ENCODE measurements at regions not wholly inside any gene's neighbourhood (a gene's known extent, or its start where the extent isn't known, plus 50 kb on each side); places are given as distances from the start of the nearest gene placed in this dataset.

DNA sequence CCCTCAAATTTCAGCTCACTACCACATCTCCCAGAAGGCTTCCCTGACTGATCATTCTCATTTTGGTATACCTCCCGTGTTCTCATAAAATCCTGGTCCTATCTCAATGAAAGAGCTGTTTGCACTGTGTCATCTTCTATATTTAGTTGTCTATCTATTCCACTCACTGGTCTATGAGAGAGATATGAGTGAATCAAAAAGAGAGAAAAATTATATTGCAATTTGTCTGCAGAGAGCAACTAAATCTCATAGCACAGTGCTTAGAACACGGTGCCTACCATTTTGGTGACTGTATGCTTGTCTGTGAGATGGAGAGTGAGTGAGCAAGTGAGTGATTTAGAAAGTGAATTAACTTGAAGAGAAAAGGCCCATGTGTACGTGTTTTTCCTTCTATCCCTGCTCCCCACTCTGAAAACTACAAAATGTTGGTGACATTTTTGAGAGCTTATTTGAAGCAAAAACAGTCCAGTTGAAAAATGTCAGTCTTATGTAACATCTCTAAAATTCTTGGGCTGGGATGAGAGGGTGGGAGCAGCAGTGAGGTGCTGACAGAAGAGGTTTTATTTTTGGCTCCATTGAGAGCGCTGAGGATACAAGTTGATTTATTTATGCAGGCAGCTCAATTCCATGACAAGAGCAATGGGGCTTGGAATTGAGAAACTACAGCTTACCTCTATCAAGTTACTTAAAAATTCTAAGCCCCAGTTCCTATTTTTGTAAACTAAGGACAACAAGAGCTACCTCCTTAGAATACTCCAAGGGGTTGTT is 373.5 kb upstream of the CHST9 start:
- TF ChIP-seq, protein P1, sequence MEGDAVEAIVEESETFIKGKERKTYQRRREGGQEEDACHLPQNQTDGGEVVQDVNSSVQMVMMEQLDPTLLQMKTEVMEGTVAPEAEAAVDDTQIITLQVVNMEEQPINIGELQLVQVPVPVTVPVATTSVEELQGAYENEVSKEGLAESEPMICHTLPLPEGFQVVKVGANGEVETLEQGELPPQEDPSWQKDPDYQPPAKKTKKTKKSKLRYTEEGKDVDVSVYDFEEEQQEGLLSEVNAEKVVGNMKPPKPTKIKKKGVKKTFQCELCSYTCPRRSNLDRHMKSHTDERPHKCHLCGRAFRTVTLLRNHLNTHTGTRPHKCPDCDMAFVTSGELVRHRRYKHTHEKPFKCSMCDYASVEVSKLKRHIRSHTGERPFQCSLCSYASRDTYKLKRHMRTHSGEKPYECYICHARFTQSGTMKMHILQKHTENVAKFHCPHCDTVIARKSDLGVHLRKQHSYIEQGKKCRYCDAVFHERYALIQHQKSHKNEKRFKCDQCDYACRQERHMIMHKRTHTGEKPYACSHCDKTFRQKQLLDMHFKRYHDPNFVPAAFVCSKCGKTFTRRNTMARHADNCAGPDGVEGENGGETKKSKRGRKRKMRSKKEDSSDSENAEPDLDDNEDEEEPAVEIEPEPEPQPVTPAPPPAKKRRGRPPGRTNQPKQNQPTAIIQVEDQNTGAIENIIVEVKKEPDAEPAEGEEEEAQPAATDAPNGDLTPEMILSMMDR (conservative IDR thresholded peaks at IDR 0.05 in 1 of 2, IDR thresholded peaks at IDR 0.05 in 1 of 2; ENCODE audit: extremely low read depth in 1 of 2, insufficient read depth in 1 of 2, low read depth in 1 of 2, low read length in 2 of 2): no peak
- no peak for TF ChIP-seq EZH2 (IDR thresholded peaks at IDR 0.05; ENCODE audit: borderline replicate concordance, low read length)

Data from mammary epithelial cell (primary cell).